Tongue (tissue), 1 donor: ENCODE measurements at regions not wholly inside any gene's neighbourhood (a gene's known extent, or its start where the extent isn't known, plus 50 kb on each side); places are given as distances from the start of the nearest gene placed in this dataset.

ENCODE experiments used
- DNase-seq: peaks from one replicate; pipeline ENCODE4 v3.0.0-alpha.2; 2015

GRCh38 chr2:226378753-226379705 is 420.6 kb downstream of the IRS1 start:
- DNase-seq = no peak

DNA sequence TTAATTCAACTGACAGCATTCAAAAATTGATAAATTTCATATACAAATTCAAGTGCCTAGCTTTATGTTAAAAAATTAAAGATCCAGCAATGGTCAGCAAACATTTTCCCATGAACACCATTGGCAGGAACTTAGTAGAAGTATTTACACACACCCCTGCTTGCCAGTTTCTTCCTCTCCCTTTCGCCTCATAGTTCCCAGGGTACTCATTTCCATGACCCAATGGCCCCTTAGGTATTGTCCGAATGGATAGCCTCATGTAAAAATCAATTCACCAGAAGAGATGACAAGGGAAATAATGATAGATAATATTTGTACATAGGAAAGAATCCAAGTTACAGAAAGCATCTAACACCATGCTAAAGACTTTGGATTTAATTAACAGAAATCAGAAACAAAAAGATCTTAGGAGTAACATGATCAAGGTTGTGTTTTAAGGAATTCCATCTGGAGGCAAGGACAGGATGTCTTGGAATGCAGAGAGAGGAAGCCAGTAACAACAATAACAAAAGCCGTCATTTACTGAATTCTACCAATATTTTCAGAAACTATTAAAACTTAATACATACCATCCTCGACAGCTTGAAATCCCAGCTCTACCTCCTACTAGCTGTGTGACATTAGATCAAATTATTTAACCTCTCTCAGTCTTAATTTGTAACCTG is 423.0 kb downstream of the IRS1 start:
- DNase-seq = no peak

DNA sequence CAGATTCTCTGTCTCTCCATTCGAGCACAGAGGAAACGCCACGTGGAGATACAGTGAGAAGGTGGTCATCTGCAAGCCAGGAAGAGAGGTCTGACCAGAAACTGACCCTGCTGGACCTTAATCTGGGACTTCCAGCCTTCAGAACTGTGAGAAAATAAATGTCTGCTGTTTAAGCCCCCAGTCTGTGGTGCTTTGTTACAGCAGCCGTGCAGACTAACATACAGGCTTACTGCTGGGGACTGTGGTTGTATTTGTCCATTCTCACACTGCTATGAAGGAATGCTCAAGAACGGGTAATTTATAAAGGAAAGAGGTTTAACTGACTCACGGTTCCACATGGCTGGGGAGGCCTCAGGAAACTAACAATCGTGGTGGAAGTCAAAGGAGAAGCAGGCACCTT is 432.7 kb downstream of the IRS1 start:
- no peak for DNase-seq

- no peak for DNase-seq
Observed at GRCh38 chr2:226364217-226364616, 435.4 kb downstream of the IRS1 start.

DNA sequence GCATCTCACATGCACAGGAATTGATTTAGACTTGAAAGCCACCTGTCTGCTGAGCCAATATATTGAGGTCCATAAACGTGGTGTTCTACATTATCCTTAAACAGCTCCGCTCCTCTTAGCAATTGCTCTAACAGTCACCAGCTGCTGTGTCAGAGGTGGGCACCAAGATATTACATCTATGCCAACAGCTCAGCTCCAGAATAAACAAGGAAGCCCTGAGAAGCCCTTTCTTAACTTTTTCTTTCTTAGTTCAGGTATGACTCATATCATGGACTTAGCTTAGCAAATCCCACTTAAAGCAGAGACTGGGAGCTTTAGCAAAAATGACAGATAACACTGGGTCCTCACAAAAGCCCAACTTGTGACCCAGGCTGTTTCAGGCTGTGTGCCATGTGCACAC is 436.6 kb downstream of the IRS1 start:
- no peak for DNase-seq

- no peak for DNase-seq
Observed at GRCh38 chr2:226360658-226361057, 439.0 kb downstream of the IRS1 start.

DNA sequence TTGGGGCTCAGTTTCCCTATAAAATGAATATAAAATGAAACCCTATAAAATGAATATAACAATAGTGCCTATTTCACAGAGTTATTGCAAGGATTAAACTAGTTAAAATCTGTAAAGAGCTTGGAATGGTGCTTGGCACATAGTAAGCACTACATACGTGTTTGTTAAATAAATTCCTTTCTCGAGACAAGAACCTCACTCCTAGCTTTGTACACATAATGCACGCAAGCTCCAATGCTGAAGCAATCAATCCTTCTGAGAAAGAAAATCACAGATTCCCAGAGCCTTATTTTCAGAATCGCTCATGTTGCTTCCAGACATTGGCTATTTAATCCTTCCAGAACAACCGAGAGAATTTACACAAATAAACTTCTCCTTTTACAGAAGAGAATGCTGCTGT is 440.9 kb downstream of the IRS1 start:
- DNase-seq = no peak

DNA sequence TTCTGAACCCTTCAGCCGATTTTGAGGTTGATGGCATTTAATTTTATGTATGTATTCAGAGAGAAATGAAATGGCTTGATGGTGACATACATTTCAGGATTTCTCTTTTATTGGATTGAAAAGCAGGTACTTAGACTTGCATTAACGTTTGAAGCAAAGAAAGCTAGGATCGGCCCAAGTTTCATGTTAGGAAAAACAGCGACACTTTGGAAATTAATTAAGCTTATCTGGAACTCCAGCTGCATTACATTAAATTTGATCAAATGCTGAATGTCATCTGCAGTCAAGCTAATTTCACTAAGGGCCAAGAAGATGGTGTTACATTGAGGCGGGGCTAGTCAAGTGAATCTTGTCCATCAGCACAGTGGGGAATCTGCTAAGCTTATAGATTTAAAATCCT is 441.8 kb downstream of the IRS1 start:
- no peak for DNase-seq

GRCh38 chr2:226355600-226355999 is 444.0 kb downstream of the IRS1 start:
- DNase-seq = no peak

- peak; percentile 52 for DNase-seq
Observed at GRCh38 chr2:226354434-226354833, 445.2 kb downstream of the IRS1 start.

DNA sequence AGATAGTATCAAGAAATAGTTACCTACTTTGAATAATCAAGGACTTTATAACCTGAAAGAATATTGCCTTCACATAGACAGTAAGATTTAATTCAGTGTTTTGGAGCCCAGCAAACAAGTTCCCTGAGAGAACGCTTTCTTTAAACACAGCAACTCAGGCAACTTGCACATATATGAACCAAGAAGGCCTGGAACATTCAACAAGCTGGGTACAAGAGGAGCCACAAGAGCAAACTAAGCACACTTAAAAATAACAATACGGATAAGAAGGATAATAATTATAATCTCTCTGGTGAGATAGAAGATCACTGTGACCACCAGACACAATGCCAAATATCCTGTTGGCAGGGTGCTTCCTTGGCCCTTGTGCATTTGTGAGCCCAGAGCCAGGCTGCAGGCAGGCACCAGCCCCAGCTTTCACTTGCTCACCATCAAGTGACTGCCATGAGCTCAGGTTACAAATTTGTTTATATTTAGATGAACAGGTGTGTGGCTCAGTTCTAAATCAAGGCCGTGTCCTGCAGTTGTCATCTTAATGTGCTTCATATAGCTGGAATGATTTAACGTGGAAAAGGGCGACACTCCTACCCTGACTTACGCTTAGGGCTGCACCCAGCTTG is 446.6 kb downstream of the IRS1 start:
- DNase-seq = peak; percentile 85

- no peak for DNase-seq
Observed at GRCh38 chr2:226351711-226352110, 447.9 kb downstream of the IRS1 start.

DNA sequence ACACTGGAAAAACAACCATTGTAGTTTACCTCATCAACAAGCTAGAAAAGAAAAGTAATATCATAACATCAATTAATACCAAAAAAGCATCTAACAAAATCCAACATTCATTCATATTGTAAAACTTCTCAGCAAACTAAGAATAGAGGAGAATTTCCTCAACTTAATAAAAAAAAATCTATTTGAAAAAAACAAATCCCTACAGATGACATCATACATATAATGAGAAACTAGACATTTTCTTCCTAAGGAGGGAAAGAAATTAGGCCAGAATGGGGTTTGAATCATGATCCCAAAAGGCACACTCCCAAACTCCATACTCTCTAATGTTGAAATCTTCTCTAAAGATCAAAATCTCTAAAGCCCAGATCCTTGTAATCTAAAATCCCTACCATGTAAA is 460.0 kb downstream of the IRS1 start:
- DNase-seq = no peak

DNA sequence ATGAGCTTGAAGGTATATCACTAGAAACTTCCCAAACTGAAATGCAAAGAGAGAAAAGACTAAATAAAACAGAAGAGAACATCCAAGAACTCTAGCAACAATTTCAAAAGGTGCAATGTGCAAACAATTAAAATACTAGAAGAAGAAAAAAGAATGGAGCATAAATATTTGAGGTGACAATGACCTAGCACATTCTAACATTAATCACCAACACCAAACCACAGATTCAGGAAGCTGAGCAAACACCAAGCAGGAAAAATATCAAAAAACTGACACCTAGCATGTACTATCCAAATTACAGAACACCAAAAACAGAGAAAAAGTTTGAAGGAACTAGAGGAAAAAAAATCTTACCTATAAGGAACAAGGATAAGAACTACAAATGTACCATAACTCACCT is 460.8 kb downstream of the IRS1 start:
- DNase-seq = no peak

GRCh38 chr2:226337941-226338600 is 461.5 kb downstream of the IRS1 start:
- DNase-seq = no peak

- no peak for DNase-seq
Observed at GRCh38 chr2:226336283-226336682, 463.3 kb downstream of the IRS1 start.

DNA sequence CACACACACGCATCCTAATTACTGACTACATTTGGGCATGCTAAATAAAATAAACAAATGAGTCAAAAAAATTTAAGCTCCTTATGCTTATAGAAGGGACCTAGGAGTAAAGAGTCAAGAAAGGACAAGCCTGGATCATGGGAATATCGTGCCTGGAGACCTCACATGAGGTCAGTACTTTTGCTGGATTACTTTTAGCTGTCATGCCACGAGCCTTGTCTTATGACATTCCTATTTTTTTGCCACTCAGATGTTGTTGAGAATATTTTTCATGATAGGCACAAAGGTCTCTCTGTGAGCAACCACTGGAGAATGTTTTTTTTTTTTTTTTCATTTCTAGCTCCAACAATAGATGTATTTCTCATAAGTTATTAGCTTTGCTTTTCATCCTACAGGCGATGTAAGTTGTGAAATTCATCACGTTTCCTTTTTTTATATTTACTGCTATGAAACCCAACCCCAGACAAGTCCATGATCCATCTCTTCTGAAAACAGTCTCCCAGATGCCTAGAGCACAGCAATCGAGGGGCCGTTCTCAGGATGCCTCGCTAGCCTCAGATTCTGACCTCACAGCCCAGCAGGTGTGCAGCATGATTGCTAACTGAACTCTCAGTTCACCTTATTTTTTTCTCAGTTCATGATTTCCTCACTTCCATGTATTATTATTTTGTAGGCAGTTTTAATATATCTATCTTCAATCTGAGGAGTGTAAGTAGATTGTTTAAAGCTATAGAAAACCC is 464.5 kb downstream of the IRS1 start:
- no peak for DNase-seq

- no peak for DNase-seq
Observed at GRCh38 chr2:226333388-226333787, 466.2 kb downstream of the IRS1 start.

GRCh38 chr2:226330206-226330605 is 469.4 kb downstream of the IRS1 start:
- DNase-seq = no peak

DNA sequence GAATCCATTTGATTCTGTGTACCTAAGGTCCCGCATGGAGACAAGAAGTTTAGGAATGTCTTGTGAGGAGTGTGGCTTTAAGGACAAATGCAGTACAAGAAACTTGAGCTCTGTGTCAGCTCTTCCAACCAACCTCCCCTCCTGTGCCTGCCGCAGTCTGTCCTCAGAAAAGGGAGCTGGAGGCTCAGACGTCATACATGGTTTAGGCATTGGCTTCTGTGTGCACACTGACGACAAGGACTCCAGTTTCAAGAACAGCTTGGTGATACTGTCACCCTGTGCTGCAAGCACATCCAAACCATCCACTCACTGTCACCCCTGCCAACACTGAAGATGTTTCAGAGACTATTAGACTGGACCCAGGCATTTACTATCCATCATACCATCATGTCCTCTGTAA is 470.4 kb downstream of the IRS1 start:
- DNase-seq = no peak

DNA sequence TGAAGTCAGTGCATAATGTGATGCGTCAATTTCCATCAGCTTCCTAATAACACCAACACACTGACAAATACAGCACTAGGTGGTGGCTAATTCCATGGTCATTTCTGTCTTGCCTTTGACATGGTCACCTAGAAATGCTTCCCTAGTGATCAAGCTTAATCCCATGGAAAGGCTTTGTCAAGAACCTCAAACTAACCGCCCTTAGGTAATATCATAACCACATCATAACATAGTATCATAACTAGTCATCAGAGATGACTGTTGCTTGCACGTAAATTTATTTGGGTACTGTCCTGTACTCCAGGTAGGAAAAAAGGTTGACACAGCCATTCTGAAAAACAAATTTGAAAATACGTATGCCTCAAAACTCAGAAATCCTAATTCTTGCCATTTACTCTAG is 471.8 kb downstream of the IRS1 start:
- no peak for DNase-seq

DNA sequence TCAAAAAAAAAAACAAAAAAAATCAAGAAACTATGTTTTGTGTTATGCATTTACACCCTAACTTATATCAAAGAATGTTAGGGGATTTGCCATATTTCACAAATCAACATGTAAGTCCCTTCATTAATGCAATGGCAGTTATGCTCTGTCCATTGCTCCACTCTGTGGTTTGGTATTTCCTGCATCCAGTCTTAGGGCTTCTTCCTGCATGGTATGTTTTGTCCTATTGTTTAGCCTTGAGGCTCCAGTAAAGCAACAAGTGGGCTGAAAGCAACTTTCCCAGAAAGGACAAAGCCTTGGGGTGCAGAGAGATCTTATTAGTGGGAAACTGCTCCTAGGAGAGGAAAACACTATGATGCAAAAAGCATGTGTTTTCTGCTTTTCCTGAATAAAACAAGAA is 474.1 kb downstream of the IRS1 start:
- no peak for DNase-seq
